Right cardiac atrium (tissue), 5 donors: ENCODE measurements at regions not wholly inside any gene's neighbourhood (a gene's known extent, or its start where the extent isn't known, plus 50 kb on each side); places are given as distances from the start of the nearest gene placed in this dataset.
A peak's percentile ranks its signal among the peaks of the same experiment; 100 is the strongest.

Experiments
- ATAC-seq, 2 donors: fragments of 200-7000 bp; cut with Tn5 transposase; one replicate each; pipeline versions ENCODE4 v1.8.0 to v1.9.1; 2020; ENCODE audit warnings: moderate library complexity in 2 of 2, mild to moderate bottlenecking in 1 of 2
- DNase-seq, 3 donors: peaks; one replicate each; pipeline ENCODE4 v3.0.0-alpha.2; 2020
- H3K27ac ChIP-seq: one replicate; pipeline ENCODE4 v1.5.1; 2013; ENCODE audit warnings: mild to moderate bottlenecking, low read length, control low read depth, moderate library complexity
- H3K27me3 ChIP-seq: one replicate; pipeline ENCODE4 v1.6.1; 2013; ENCODE audit not compliant: control insufficient read depth, insufficient read depth
- H3K4me1 ChIP-seq: one replicate; pipeline ENCODE4 v1.6.1; 2013; ENCODE audit warnings: low read length; ENCODE audit not compliant: control insufficient read depth, insufficient read depth
- H3K4me3 ChIP-seq: one replicate; pipeline ENCODE4 v1.5.1; 2013; ENCODE audit warnings: low read length, control low read depth
- H3K9me3 ChIP-seq: one replicate; pipeline ENCODE4 v1.6.1; 2013; ENCODE audit warnings: low read length; ENCODE audit not compliant: control insufficient read depth
- WGBS: extraction: QIAGEN DNeasy Blood & Tissue Kit; methylation state at CpG from one replicate; pipeline ENCODE4 v1.1.7; 2013; 5-methylcytosine and 5-hydroxymethylcytosine counted together
- intact Hi-C, 4 donors: fragments of 100-400 bp; cut with DNase I; formaldehyde crosslinking; loops; one replicate each; pipeline versions ENCODE4 v1.11.0 to v1.14.0; 2022 to 2023
- donor health status: healthy with polysubstance abuse.
- donor health status: DM: no; HTN: yes; CAD: no.
- donor health status: DM: no; HTN: no; CAD: no.
- donor health status: DM: no; HTN: yes; CAD: no; lungs with severe emphysema.
- donor health status: DM: yes; HTN: yes; CAD: no.

- Histone ChIP-seq H3K4me1 (no peaks in the 10 kb centered on the region), H3K27me3 (no peaks in the 10 kb centered on the region), H3K4me3 (no peak overlapping the region), H3K9me3 (no peaks in the 10 kb centered on the region), H3K27ac (no peak overlapping the region)
- ATAC-seq (no peak), DNase-seq (no peak)
- intact Hi-C loops: no loop called here
- 53% methylated on average over 6 of the region's 6 CpGs for WGBS
These were observed 91.8 kb upstream of the ADRA1B start for GRCh38 chr5:159824188-159825161.

GRCh38 chr5:159825551-159826051 is 90.7 kb upstream of the ADRA1B start:
- DNase-seq (peak in 1 of 3 donors; percentile 65), ATAC-seq (peak; percentile 36 to 55)
- Histone ChIP-seq H3K9me3 (no peaks in the 10 kb centered on the region), H3K27ac (no peak overlapping the region), H3K27me3 (no peaks in the 10 kb centered on the region), H3K4me3 (no peak overlapping the region), H3K4me1 (no peaks in the 10 kb centered on the region)
- intact Hi-C loops: no loop called here
- 48% methylated on average over 3 of the region's 3 CpGs for WGBS

GRCh38 chr5:159826351-159827214 is 89.7 kb upstream of the ADRA1B start:
- Histone ChIP-seq H3K4me1 (no peaks in the 10 kb centered on the region), H3K4me3 (no peak overlapping the region), H3K9me3 (no peaks in the 10 kb centered on the region), H3K27me3 (no peaks in the 10 kb centered on the region), H3K27ac (no peak overlapping the region)
- DNase-seq (no peak), ATAC-seq (peak; percentile 17 to 58)
- intact Hi-C loops: no loop called here
- WGBS: 80% methylated on average over 4 of the region's 4 CpGs

- H3K9me3 ChIP-seq: no peaks in the 10 kb centered on the region
- no peaks in the 10 kb centered on the region for H3K27me3 ChIP-seq
- ATAC-seq (no peak), DNase-seq (no peak)
- H3K27ac ChIP-seq: no peak overlapping the region
- intact Hi-C loops: no loop called here
- H3K4me3 ChIP-seq: no peak overlapping the region
- WGBS: 77% methylated on average over 4 of the region's 4 CpGs
- H3K4me1 ChIP-seq: no peaks in the 10 kb centered on the region
These were observed 88.4 kb upstream of the ADRA1B start for GRCh38 chr5:159827861-159828260.

GRCh38 chr5:159832073-159832472 is 84.2 kb upstream of the ADRA1B start:
- 55% methylated on average over 2 of the region's 2 CpGs for WGBS
- no peak overlapping the region for H3K4me3 ChIP-seq
- DNase-seq (no peak), ATAC-seq (no peak)
- no peaks in the 10 kb centered on the region for H3K27me3 ChIP-seq
- no peak overlapping the region for H3K27ac ChIP-seq
- H3K9me3 ChIP-seq: no peaks in the 10 kb centered on the region
- intact Hi-C loops: no loop called here
- no peaks in the 10 kb centered on the region for H3K4me1 ChIP-seq

- Histone ChIP-seq H3K4me3 (no peak overlapping the region), H3K9me3 (no peaks in the 10 kb centered on the region), H3K4me1 (no peaks in the 10 kb centered on the region), H3K27ac (no peak overlapping the region), H3K27me3 (no peaks in the 10 kb centered on the region)
- DNase-seq: no peak
- no peak for ATAC-seq
- 43% methylated on average over 2 of the region's 2 CpGs for WGBS
- intact Hi-C loops: no loop called here
These were observed 83.2 kb upstream of the ADRA1B start for GRCh38 chr5:159833088-159833487.

GRCh38 chr5:159833846-159834245 is 82.4 kb upstream of the ADRA1B start:
- ATAC-seq: no peak
- no peaks in the 10 kb centered on the region for H3K27me3 ChIP-seq
- H3K4me3 ChIP-seq: no peak overlapping the region
- no peak overlapping the region for H3K27ac ChIP-seq
- no peak for DNase-seq
- intact Hi-C loops: no loop called here
- H3K9me3 ChIP-seq: no peaks in the 10 kb centered on the region
- 69% methylated on average over 6 of the region's 6 CpGs for WGBS
- H3K4me1 ChIP-seq: no peaks in the 10 kb centered on the region

GRCh38 chr5:159835548-159835947 is 80.7 kb upstream of the ADRA1B start:
- intact Hi-C loops: no loop called here
- no peaks in the 10 kb centered on the region for H3K27me3 ChIP-seq
- H3K4me3 ChIP-seq: no peak overlapping the region
- DNase-seq (no peak), ATAC-seq (no peak)
- no peaks in the 10 kb centered on the region for H3K4me1 ChIP-seq
- H3K27ac ChIP-seq: no peak overlapping the region
- no peaks in the 10 kb centered on the region for H3K9me3 ChIP-seq

GRCh38 chr5:159836691-159837090 is 79.6 kb upstream of the ADRA1B start:
- no peaks in the 10 kb centered on the region for H3K4me1 ChIP-seq
- DNase-seq: no peak
- H3K27ac ChIP-seq: no peak overlapping the region
- no peaks in the 10 kb centered on the region for H3K9me3 ChIP-seq
- intact Hi-C loops: no loop called here
- no peaks in the 10 kb centered on the region for H3K27me3 ChIP-seq
- no peak for ATAC-seq
- H3K4me3 ChIP-seq: no peak overlapping the region

- no peak overlapping the region for H3K27ac ChIP-seq
- intact Hi-C loops: no loop called here
- no peak for ATAC-seq
- H3K9me3 ChIP-seq: no peaks in the 10 kb centered on the region
- WGBS: 85% methylated on average over 2 of the region's 2 CpGs
- H3K4me3 ChIP-seq: no peak overlapping the region
- H3K4me1 ChIP-seq: no peaks in the 10 kb centered on the region
- no peak for DNase-seq
- no peaks in the 10 kb centered on the region for H3K27me3 ChIP-seq
These were observed 78.4 kb upstream of the ADRA1B start for GRCh38 chr5:159837860-159838259.
